H1 (cell line): ENCODE measurements at regions not wholly inside any gene's neighbourhood (a gene's known extent, or its start where the extent isn't known, plus 50 kb on each side); places are given as distances from the start of the nearest gene placed in this dataset.

Experiments
- CHD7 ChIP-seq: fragments of 300-600 bp; sonication (generic); IDR thresholded peaks from 2 replicates; pipeline ENCODE4 v1.7.1; 2012; ENCODE audit warnings: low read length, moderate library complexity, mild to moderate bottlenecking, inconsistent platforms; ENCODE audit not compliant: insufficient replicate concordance
- HDAC6 ChIP-seq: IDR thresholded peaks from one replicate; pipeline ENCODE4 v1.7.1; 2012; ENCODE audit warnings: low read depth, mild to moderate bottlenecking, inconsistent platforms, low read length, moderate library complexity
- SIN3A ChIP-seq, 2 experiments: IDR thresholded peaks in 1 of 2; conservative IDR thresholded peaks in 1 of 2; 2 replicates each; pipeline ENCODE4 v1.6.1; 2011 to 2012; ENCODE audit warnings: low read length in 2 of 2, improper control_type of control experiment in 1 of 2, low read depth in 1 of 2, mild to moderate bottlenecking in 1 of 2
- TBP ChIP-seq: IDR thresholded peaks from 2 replicates; pipeline ENCODE4 v1.6.1; 2011; ENCODE audit warnings: low read depth, low read length, improper control_type of control experiment

GRCh38 chr21:17416139-17416538 is 96.7 kb upstream of the CXADR start (continued):
- TF ChIP-seq CHD7 = no peak
- TF ChIP-seq TBP = no peak
- no peak for TF ChIP-seq HDAC6
- no peak for TF ChIP-seq SIN3A (conservative IDR thresholded peaks at IDR 0.05 in 1 of 2, IDR thresholded peaks at IDR 0.05 in 1 of 2; ENCODE audit: low read depth in 1 of 2, low read length in 2 of 2)
- TF ChIP-seq, all 59 proteins: peak for 0
